CD4-positive, alpha-beta T cell treated with Interleukin-4 for 1 hour (primary cell): ENCODE measurements at regions not wholly inside any gene's neighbourhood (a gene's known extent, or its start where the extent isn't known, plus 50 kb on each side); places are given as distances from the start of the nearest gene placed in this dataset.
A peak's percentile ranks its signal among the peaks of the same experiment; 100 is the strongest.
"Not testable (repeated sequence)": the region's sequence is repeated elsewhere in the genome, so short reads cannot be mapped to it uniquely, and the experiment has no call there.

Experiments
- DNase-seq, 2 donors: peaks; one replicate each; pipeline ENCODE4 v3.0.0-alpha.2; 2020 to 2022

- peak; percentile 67 to 74 for DNase-seq
These were observed 101.8 kb upstream of the GRK3 start for GRCh38 chr22:25462474-25463346.

GRCh38 chr22:25463347-25463628 lies 101.2 kb upstream of the GRK3 start:
- not testable (repeated sequence) for DNase-seq

GRCh38 chr22:25464326-25464725 lies 100.1 kb upstream of the GRK3 start:
- DNase-seq = not testable (repeated sequence)

GRCh38 chr22:25465949-25466348 lies 98.5 kb upstream of the GRK3 start:
- DNase-seq = no peak

GRCh38 chr22:25472382-25472781 lies 92.1 kb upstream of the GRK3 start:
- DNase-seq = no peak

GRCh38 chr22:25475257-25476022 lies 89.0 kb upstream of the GRK3 start:
- DNase-seq = no peak

GRCh38 chr22:25477358-25477757 lies 87.1 kb upstream of the GRK3 start:
- no peak for DNase-seq

- no peak for DNase-seq
These were observed 86.4 kb upstream of the GRK3 start for GRCh38 chr22:25478111-25478510.

GRCh38 chr22:25478528-25478927 lies 85.9 kb upstream of the GRK3 start:
- no peak for DNase-seq

GRCh38 chr22:25480868-25481267 lies 83.6 kb upstream of the GRK3 start:
- DNase-seq = not testable (repeated sequence)

GRCh38 chr22:25482091-25482760 lies 82.2 kb upstream of the GRK3 start:
- DNase-seq = no peak

- no peak for DNase-seq
These were observed 81.4 kb upstream of the GRK3 start for GRCh38 chr22:25482868-25483639.

- no peak for DNase-seq
These were observed 80.5 kb upstream of the GRK3 start for GRCh38 chr22:25483931-25484330.

GRCh38 chr22:25484521-25485315 lies 79.8 kb upstream of the GRK3 start:
- no peak for DNase-seq

- DNase-seq = no peak
These were observed 78.6 kb upstream of the GRK3 start for GRCh38 chr22:25485626-25486545.

- DNase-seq = no peak
These were observed 77.0 kb upstream of the GRK3 start for GRCh38 chr22:25487508-25487907.

GRCh38 chr22:25488244-25489020 lies 76.0 kb upstream of the GRK3 start:
- no peak for DNase-seq

- no peak for DNase-seq
These were observed 74.5 kb upstream of the GRK3 start for GRCh38 chr22:25489947-25490346.

- DNase-seq = no peak
These were observed 73.6 kb upstream of the GRK3 start for GRCh38 chr22:25490896-25491295.

- no peak for DNase-seq
These were observed 72.3 kb upstream of the GRK3 start for GRCh38 chr22:25492162-25492561.
